SJCRH30 (cell line): ENCODE measurements at regions not wholly inside any gene's neighbourhood (a gene's known extent, or its start where the extent isn't known, plus 50 kb on each side); places are given as distances from the start of the nearest gene placed in this dataset.

Experiments used
- DNase-seq, 2 experiments: peaks; one replicate each; pipeline ENCODE4 v3.0.0-alpha.2; 2015 to 2020
- H3K27ac ChIP-seq: fragments of 250-450 bp; sonication (Bioruptor Pico); 2 replicates; pipeline ENCODE4 v1.5.1; 2020; ENCODE audit warnings: mild to moderate bottlenecking, moderate library complexity
- H3K27me3 ChIP-seq: fragments of 250-450 bp; sonication (Bioruptor Pico); 2 replicates; pipeline ENCODE4 v1.5.1; 2020; ENCODE audit warnings: mild to moderate bottlenecking, moderate library complexity
- H3K36me3 ChIP-seq: fragments of 250-450 bp; sonication (Bioruptor Pico); 2 replicates; pipeline ENCODE4 v1.5.1; 2020; ENCODE audit warnings: mild to moderate bottlenecking, moderate library complexity
- H3K4me1 ChIP-seq: fragments of 250-450 bp; sonication (Bioruptor Pico); 2 replicates; pipeline ENCODE4 v1.5.1; 2020; ENCODE audit warnings: mild to moderate bottlenecking, moderate library complexity
- H3K4me3 ChIP-seq: fragments of 250-450 bp; sonication (Bioruptor Pico); 2 replicates; pipeline ENCODE4 v1.5.1; 2020; ENCODE audit warnings: mild to moderate bottlenecking, moderate library complexity
- H3K9me3 ChIP-seq: fragments of 250-450 bp; sonication (Bioruptor Pico); replicated peaks from 2 replicates; pipeline ENCODE4 v1.5.1; 2020; ENCODE audit warnings: mild to moderate bottlenecking, moderate library complexity

- DNase-seq: peak; percentile 26 to 58
- Histone ChIP-seq H3K27ac (no peak overlapping the region), H3K27me3 (no peaks in the 10 kb centered on the region; the same call in 1 of the 2 replicates)
These were observed 317.6 kb downstream of the PRDM2 start for GRCh38 chr1:14017531-14017961.

GRCh38 chr1:14019461-14019860 is 319.5 kb downstream of the PRDM2 start:
- 0 out of 2 replicates have a peak, but pooled peaks cover 6% of the 10 kb centered on the region for H3K4me1 ChIP-seq
- H3K36me3 ChIP-seq: no peaks in the 10 kb centered on the region
- H3K4me3 ChIP-seq: no peak overlapping the region
- no peak overlapping the region for H3K27ac ChIP-seq
- H3K27me3 ChIP-seq: no peaks in the 10 kb centered on the region; the same call in 1 of the 2 replicates
- no peaks in the 10 kb centered on the region for H3K9me3 ChIP-seq
- DNase-seq: no peak

More at GRCh38 chr1:14017531-14017961, 317.6 kb downstream of the PRDM2 start:
- Histone ChIP-seq H3K36me3 (no peaks in the 10 kb centered on the region), H3K9me3 (no peaks in the 10 kb centered on the region), H3K4me1 (0 out of 2 replicates have a peak, but pooled peaks cover 6% of the 10 kb centered on the region), H3K4me3 (no peak overlapping the region)

GRCh38 chr1:14020006-14020405 is 320.0 kb downstream of the PRDM2 start:
- H3K4me3 ChIP-seq: no peak overlapping the region
- H3K27ac ChIP-seq: no peak overlapping the region
- no peaks in the 10 kb centered on the region for H3K9me3 ChIP-seq
- no peaks in the 10 kb centered on the region for H3K36me3 ChIP-seq
- no peak for DNase-seq
- H3K4me1 ChIP-seq: 0 out of 2 replicates have a peak, but pooled peaks cover 6% of the 10 kb centered on the region
- H3K27me3 ChIP-seq: no peaks in the 10 kb centered on the region; the same call in 1 of the 2 replicates

GRCh38 chr1:14027099-14027498 is 327.1 kb downstream of the PRDM2 start:
- no peak overlapping the region for H3K4me3 ChIP-seq
- no peak for DNase-seq
- no peaks in the 10 kb centered on the region for H3K9me3 ChIP-seq
- H3K27me3 ChIP-seq: no peaks in the 10 kb centered on the region
- no peaks in the 10 kb centered on the region for H3K4me1 ChIP-seq
- no peak overlapping the region for H3K27ac ChIP-seq
- no peaks in the 10 kb centered on the region for H3K36me3 ChIP-seq

- H3K27me3 ChIP-seq: no peaks in the 10 kb centered on the region
- H3K36me3 ChIP-seq: no peaks in the 10 kb centered on the region
- H3K4me1 ChIP-seq: no peaks in the 10 kb centered on the region; the same call in 1 of the 2 replicates
- no peaks in the 10 kb centered on the region for H3K9me3 ChIP-seq
- DNase-seq: no peak
- H3K27ac ChIP-seq: no peak overlapping the region
- no peak overlapping the region for H3K4me3 ChIP-seq
These were observed 331.5 kb downstream of the PRDM2 start for GRCh38 chr1:14031461-14031860.

- Histone ChIP-seq H3K27ac (no peak overlapping the region), H3K4me3 (no peak overlapping the region), H3K36me3 (no peaks in the 10 kb centered on the region), H3K9me3 (no peaks in the 10 kb centered on the region), H3K27me3 (no peaks in the 10 kb centered on the region), H3K4me1 (peaks cover 16% of the 10 kb centered on the region)
- no peak for DNase-seq
These were observed 334.5 kb downstream of the PRDM2 start for GRCh38 chr1:14034506-14034905.

- Histone ChIP-seq H3K4me1 (peaks cover 16% of the 10 kb centered on the region), H3K27me3 (no peaks in the 10 kb centered on the region), H3K4me3 (no peak overlapping the region), H3K9me3 (peaks cover 5% of the 10 kb centered on the region; the same call in 1 of the 2 replicates), H3K36me3 (no peaks in the 10 kb centered on the region), H3K27ac (peak overlapping the region; percentile 53)
- peak; percentile 50 to 66 for DNase-seq
These were observed 337.3 kb downstream of the PRDM2 start for GRCh38 chr1:14037101-14037847.

GRCh38 chr1:14039582-14040430 is 339.8 kb downstream of the PRDM2 start:
- Histone ChIP-seq H3K27ac (no peak overlapping the region), H3K4me3 (no peak overlapping the region), H3K4me1 (peaks cover 16% of the 10 kb centered on the region), H3K27me3 (no peaks in the 10 kb centered on the region), H3K36me3 (no peaks in the 10 kb centered on the region), H3K9me3 (peaks cover 5% of the 10 kb centered on the region; the same call in 1 of the 2 replicates)
- DNase-seq: no peak

GRCh38 chr1:14049965-14050364 is 350.0 kb downstream of the PRDM2 start:
- Histone ChIP-seq H3K36me3 (no peaks in the 10 kb centered on the region), H3K9me3 (no peaks in the 10 kb centered on the region), H3K27me3 (no peaks in the 10 kb centered on the region), H3K4me3 (no peak overlapping the region), H3K27ac (no peak overlapping the region), H3K4me1 (no peaks in the 10 kb centered on the region)
- no peak for DNase-seq

GRCh38 chr1:14055442-14056223 is 355.6 kb downstream of the PRDM2 start:
- no peak for DNase-seq
- Histone ChIP-seq H3K9me3 (peaks cover 2% of the 10 kb centered on the region), H3K36me3 (no peaks in the 10 kb centered on the region), H3K4me3 (no peak overlapping the region), H3K27ac (no peak overlapping the region), H3K4me1 (no peaks in the 10 kb centered on the region), H3K27me3 (no peaks in the 10 kb centered on the region)

- H3K4me3 ChIP-seq: no peak overlapping the region
- no peak overlapping the region for H3K27ac ChIP-seq
- no peaks in the 10 kb centered on the region for H3K36me3 ChIP-seq
- H3K27me3 ChIP-seq: no peaks in the 10 kb centered on the region
- no peaks in the 10 kb centered on the region for H3K4me1 ChIP-seq
- H3K9me3 ChIP-seq: peaks cover 2% of the 10 kb centered on the region
- no peak for DNase-seq
These were observed 357.7 kb downstream of the PRDM2 start for GRCh38 chr1:14057640-14058039.

GRCh38 chr1:14061204-14061603 is 361.2 kb downstream of the PRDM2 start:
- DNase-seq: peak; percentile 27 to 54
- peaks cover 2% of the 10 kb centered on the region for H3K9me3 ChIP-seq

GRCh38 chr1:14061722-14062121 is 361.7 kb downstream of the PRDM2 start:
- H3K9me3 ChIP-seq: peaks cover 2% of the 10 kb centered on the region
- no peak overlapping the region for H3K4me3 ChIP-seq
- no peaks in the 10 kb centered on the region for H3K27me3 ChIP-seq
- H3K27ac ChIP-seq: no peak overlapping the region
- no peak for DNase-seq
- no peaks in the 10 kb centered on the region for H3K4me1 ChIP-seq
- no peaks in the 10 kb centered on the region for H3K36me3 ChIP-seq

More at GRCh38 chr1:14061204-14061603, 361.2 kb downstream of the PRDM2 start:
- no peaks in the 10 kb centered on the region for H3K36me3 ChIP-seq
- no peak overlapping the region for H3K4me3 ChIP-seq
- H3K27me3 ChIP-seq: no peaks in the 10 kb centered on the region
- no peak overlapping the region for H3K27ac ChIP-seq
- no peaks in the 10 kb centered on the region for H3K4me1 ChIP-seq

GRCh38 chr1:14062669-14063068 is 362.7 kb downstream of the PRDM2 start:
- H3K4me1 ChIP-seq: no peaks in the 10 kb centered on the region
- peaks cover under 1% of the 10 kb centered on the region for H3K9me3 ChIP-seq
- no peaks in the 10 kb centered on the region for H3K36me3 ChIP-seq
- DNase-seq: no peak
- H3K27ac ChIP-seq: no peak overlapping the region
- no peak overlapping the region for H3K4me3 ChIP-seq
- H3K27me3 ChIP-seq: no peaks in the 10 kb centered on the region
